IgD-negative memory B cell (primary cell): ENCODE measurements at regions not wholly inside any gene's neighbourhood (a gene's known extent, or its start where the extent isn't known, plus 50 kb on each side); places are given as distances from the start of the nearest gene placed in this dataset.

Experiments
- H3K27ac Mint-ChIP-seq, 3 donors: one replicate each; pipeline ENCODE4 v1.8.0; 2020 to 2022; ENCODE audit warnings: mild to moderate bottlenecking in 3 of 3, mixed read lengths in 3 of 3, moderate library complexity in 1 of 3
- H3K27me3 Mint-ChIP-seq: one replicate; pipeline ENCODE4 v1.8.0; 2021; ENCODE audit warnings: mixed read lengths
- H3K36me3 Mint-ChIP-seq: one replicate; pipeline ENCODE4 v1.8.0; 2020; ENCODE audit warnings: mild to moderate bottlenecking, mixed read lengths
- H3K4me1 Mint-ChIP-seq, 3 donors: one replicate each; pipeline ENCODE4 v1.8.0; 2020 to 2022; ENCODE audit warnings: mixed read lengths in 3 of 3, mild to moderate bottlenecking in 1 of 3
- H3K4me3 Mint-ChIP-seq, 4 donors: one replicate each; pipeline ENCODE4 v1.8.0; 2020 to 2022; ENCODE audit warnings: mild to moderate bottlenecking in 4 of 4, mixed read lengths in 4 of 4, moderate library complexity in 3 of 4
- H3K9me3 Mint-ChIP-seq, 3 donors: one replicate each; pipeline ENCODE4 v1.8.0; 2020 to 2021; ENCODE audit warnings: mixed read lengths in 3 of 3, mild to moderate bottlenecking in 1 of 3

- no peak overlapping the region for H3K27ac Mint-ChIP-seq
- no peaks in the 10 kb centered on the region for H3K4me1 Mint-ChIP-seq
- no peaks in the 10 kb centered on the region for H3K27me3 Mint-ChIP-seq
- H3K4me3 Mint-ChIP-seq, result no peak overlapping the region
- H3K9me3 Mint-ChIP-seq, result peaks cover 0 to 8% (median 2%) of the 10 kb centered on the region in 3 donors
- H3K36me3 Mint-ChIP-seq, result no peaks in the 10 kb centered on the region
Measured at GRCh38 chr18:60861575-60861974, 471.7 kb upstream of the CDH20 start.

- H3K27ac Mint-ChIP-seq, result no peak overlapping the region
- H3K36me3 Mint-ChIP-seq, result no peaks in the 10 kb centered on the region
- H3K9me3 Mint-ChIP-seq, result peaks cover 0 to 8% (median 2%) of the 10 kb centered on the region in 3 donors
- H3K4me3 Mint-ChIP-seq, result no peak overlapping the region
- no peaks in the 10 kb centered on the region for H3K27me3 Mint-ChIP-seq
- H3K4me1 Mint-ChIP-seq, result no peaks in the 10 kb centered on the region
Measured at GRCh38 chr18:60862988-60863387, 470.2 kb upstream of the CDH20 start.

- H3K4me3 Mint-ChIP-seq, result no peak overlapping the region
- H3K27ac Mint-ChIP-seq, result no peak overlapping the region
Measured at GRCh38 chr18:60865801-60866200, 467.4 kb upstream of the CDH20 start.

GRCh38 chr18:60870261-60871153 lies 462.7 kb upstream of the CDH20 start:
- Mint-ChIP-seq H3K27me3 (no peaks in the 10 kb centered on the region), H3K4me1 (no peaks in the 10 kb centered on the region), H3K27ac (no peak overlapping the region), H3K4me3 (no peak overlapping the region), H3K36me3 (no peaks in the 10 kb centered on the region), H3K9me3 (peaks cover 0 to 5% (median 3%) of the 10 kb centered on the region in 3 donors)

More at GRCh38 chr18:60865801-60866200, 467.4 kb upstream of the CDH20 start:
- H3K9me3 Mint-ChIP-seq, result peaks cover under 1 to 3% (median 2%) of the 10 kb centered on the region in 3 donors
- no peaks in the 10 kb centered on the region for H3K4me1 Mint-ChIP-seq
- H3K27me3 Mint-ChIP-seq, result no peaks in the 10 kb centered on the region
- H3K36me3 Mint-ChIP-seq, result no peaks in the 10 kb centered on the region

GRCh38 chr18:60872434-60872833 lies 460.8 kb upstream of the CDH20 start:
- Mint-ChIP-seq H3K9me3 (peaks cover 0 to 5% (median 3%) of the 10 kb centered on the region in 3 donors), H3K4me3 (no peak overlapping the region), H3K4me1 (no peaks in the 10 kb centered on the region), H3K27ac (no peak overlapping the region), H3K27me3 (no peaks in the 10 kb centered on the region), H3K36me3 (no peaks in the 10 kb centered on the region)

- Mint-ChIP-seq H3K36me3 (no peaks in the 10 kb centered on the region), H3K9me3 (peaks cover 0 to 12% (median 3%) of the 10 kb centered on the region in 3 donors), H3K27ac (no peak overlapping the region), H3K4me3 (no peak overlapping the region), H3K4me1 (peaks cover 0 to 2% (median 0%) of the 10 kb centered on the region in 3 donors), H3K27me3 (no peaks in the 10 kb centered on the region)
Measured at GRCh38 chr18:60873708-60874107, 459.5 kb upstream of the CDH20 start.

- Mint-ChIP-seq H3K4me3 (no peak overlapping the region), H3K27me3 (no peaks in the 10 kb centered on the region), H3K9me3 (peaks cover 0 to 12% (median 1%) of the 10 kb centered on the region in 3 donors), H3K27ac (no peak overlapping the region), H3K4me1 (peaks cover 0 to 2% (median 1%) of the 10 kb centered on the region in 3 donors), H3K36me3 (no peaks in the 10 kb centered on the region)
Measured at GRCh38 chr18:60875957-60876507, 457.2 kb upstream of the CDH20 start.

- no peaks in the 10 kb centered on the region for H3K36me3 Mint-ChIP-seq
- H3K4me1 Mint-ChIP-seq, result peaks cover 0 to 2% (median 1%) of the 10 kb centered on the region in 3 donors
- H3K27ac Mint-ChIP-seq, result no peak overlapping the region
- no peaks in the 10 kb centered on the region for H3K27me3 Mint-ChIP-seq
- H3K4me3 Mint-ChIP-seq, result no peak overlapping the region
- H3K9me3 Mint-ChIP-seq, result peaks cover 1 to 10% (median 3%) of the 10 kb centered on the region in 3 donors
Measured at GRCh38 chr18:60880184-60880583, 453.0 kb upstream of the CDH20 start.

GRCh38 chr18:60883587-60883986 lies 449.6 kb upstream of the CDH20 start:
- H3K36me3 Mint-ChIP-seq, result no peaks in the 10 kb centered on the region
- H3K27me3 Mint-ChIP-seq, result no peaks in the 10 kb centered on the region
- peaks cover 0 to 1% (median under 1%) of the 10 kb centered on the region in 3 donors for H3K4me1 Mint-ChIP-seq
- H3K9me3 Mint-ChIP-seq, result peaks cover 1 to 8% (median 3%) of the 10 kb centered on the region in 3 donors
- no peak overlapping the region for H3K27ac Mint-ChIP-seq
- H3K4me3 Mint-ChIP-seq, result no peak overlapping the region

- Mint-ChIP-seq H3K27ac (no peak overlapping the region), H3K36me3 (no peaks in the 10 kb centered on the region), H3K27me3 (no peaks in the 10 kb centered on the region)
Measured at GRCh38 chr18:60888071-60888624, 445.1 kb upstream of the CDH20 start.

GRCh38 chr18:60889442-60889841 lies 443.8 kb upstream of the CDH20 start:
- H3K9me3 Mint-ChIP-seq, result peaks cover under 1 to 6% (median 2%) of the 10 kb centered on the region in 3 donors
- no peaks in the 10 kb centered on the region for H3K4me1 Mint-ChIP-seq
- no peaks in the 10 kb centered on the region for H3K36me3 Mint-ChIP-seq
- no peaks in the 10 kb centered on the region for H3K27me3 Mint-ChIP-seq
- no peak overlapping the region for H3K27ac Mint-ChIP-seq
- no peak overlapping the region for H3K4me3 Mint-ChIP-seq

More at GRCh38 chr18:60888071-60888624, 445.1 kb upstream of the CDH20 start:
- Mint-ChIP-seq H3K4me3 (no peak overlapping the region), H3K4me1 (no peaks in the 10 kb centered on the region), H3K9me3 (peaks cover 1 to 6% (median 4%) of the 10 kb centered on the region in 3 donors)

- no peaks in the 10 kb centered on the region for H3K36me3 Mint-ChIP-seq
- H3K4me3 Mint-ChIP-seq, result no peak overlapping the region
- H3K27ac Mint-ChIP-seq, result no peak overlapping the region
- H3K27me3 Mint-ChIP-seq, result no peaks in the 10 kb centered on the region
- H3K4me1 Mint-ChIP-seq, result no peaks in the 10 kb centered on the region
- H3K9me3 Mint-ChIP-seq, result peaks cover 2 to 6% (median 3%) of the 10 kb centered on the region in 3 donors
Measured at GRCh38 chr18:60891936-60892335, 441.3 kb upstream of the CDH20 start.

GRCh38 chr18:60892441-60892840 lies 440.8 kb upstream of the CDH20 start:
- Mint-ChIP-seq H3K27me3 (no peaks in the 10 kb centered on the region), H3K27ac (no peak overlapping the region), H3K9me3 (peaks cover 2 to 6% (median 3%) of the 10 kb centered on the region in 3 donors), H3K36me3 (no peaks in the 10 kb centered on the region), H3K4me1 (no peaks in the 10 kb centered on the region), H3K4me3 (no peak overlapping the region)

GRCh38 chr18:60892855-60893254 lies 440.4 kb upstream of the CDH20 start:
- Mint-ChIP-seq H3K9me3 (peaks cover 2 to 4% (median 3%) of the 10 kb centered on the region in 3 donors), H3K36me3 (no peaks in the 10 kb centered on the region), H3K4me1 (no peaks in the 10 kb centered on the region), H3K27me3 (no peaks in the 10 kb centered on the region), H3K4me3 (no peak overlapping the region), H3K27ac (no peak overlapping the region)

- Mint-ChIP-seq H3K9me3 (peaks cover 0 to 3% (median 2%) of the 10 kb centered on the region in 3 donors), H3K4me3 (no peak overlapping the region), H3K27ac (no peak overlapping the region), H3K36me3 (no peaks in the 10 kb centered on the region), H3K4me1 (no peaks in the 10 kb centered on the region), H3K27me3 (no peaks in the 10 kb centered on the region)
Measured at GRCh38 chr18:60893355-60894097, 439.7 kb upstream of the CDH20 start.
